ENCODE measurements at regions not wholly inside any gene's neighbourhood (a gene's known extent, or its start where the extent isn't known, plus 50 kb on each side); places are given as distances from the start of the nearest gene placed in this dataset.

GRCh38 chr13:97780486-97780885, 173.0 kb upstream of the IPO5 start:
- ChIA-PET CTCF (no interaction called here), POLR2A (no interaction called here)
- H3K27ac Mint-ChIP-seq: no peak overlapping the region
- DNase-seq: no peak
- H3K27me3 Mint-ChIP-seq: peaks cover 4% of the 10 kb centered on the region
- no peaks in the 10 kb centered on the region for H3K36me3 Mint-ChIP-seq (ENCODE audit: low read depth)
- H3K4me3 Mint-ChIP-seq: no peak overlapping the region
- intact Hi-C loops (cut with micrococcal nuclease): no loop called here
- peaks cover 2% of the 10 kb centered on the region for H3K9me3 Mint-ChIP-seq
- H3K4me1 Mint-ChIP-seq: no peaks in the 10 kb centered on the region
- no peak for ATAC-seq (ENCODE audit: low read depth)
- TF ChIP-seq CTCF (IDR thresholded peaks at IDR 0.05): no peak

- H3K9me3 Mint-ChIP-seq: peaks cover 2% of the 10 kb centered on the region
- H3K36me3 Mint-ChIP-seq (ENCODE audit: low read depth): no peaks in the 10 kb centered on the region
- intact Hi-C loops (cut with micrococcal nuclease): no loop called here
- no peak overlapping the region for H3K4me3 Mint-ChIP-seq
- H3K27me3 Mint-ChIP-seq: peaks cover 4% of the 10 kb centered on the region
- no peak for DNase-seq
- no peak overlapping the region for H3K27ac Mint-ChIP-seq
- no peak for ATAC-seq (ENCODE audit: low read depth)
- H3K4me1 Mint-ChIP-seq: no peaks in the 10 kb centered on the region
- ChIA-PET CTCF (no interaction called here), POLR2A (no interaction called here)
- no peak for TF ChIP-seq CTCF (IDR thresholded peaks at IDR 0.05)
Observed at GRCh38 chr13:97781891-97782305, 171.6 kb upstream of the IPO5 start.

- Mint-ChIP-seq H3K4me1 (no peaks in the 10 kb centered on the region), H3K9me3 (peaks cover 10% of the 10 kb centered on the region), H3K36me3 (ENCODE audit: low read depth) (no peaks in the 10 kb centered on the region), H3K27ac (no peak overlapping the region), H3K27me3 (peaks cover 4% of the 10 kb centered on the region), H3K4me3 (no peak overlapping the region)
- CTCF ChIA-PET: no interaction called here
- no peak for ATAC-seq (ENCODE audit: low read depth)
- POLR2A ChIA-PET: no interaction called here
- intact Hi-C loops (cut with micrococcal nuclease): no loop called here
- TF ChIP-seq CTCF (IDR thresholded peaks at IDR 0.05): no peak
- DNase-seq: no peak
Observed at GRCh38 chr13:97786510-97786909, 167.0 kb upstream of the IPO5 start.

GRCh38 chr13:97797553-97797952, 155.9 kb upstream of the IPO5 start:
- no peak for TF ChIP-seq CTCF (IDR thresholded peaks at IDR 0.05)
- Mint-ChIP-seq H3K4me3 (no peak overlapping the region), H3K27ac (no peak overlapping the region), H3K4me1 (no peaks in the 10 kb centered on the region), H3K9me3 (peaks cover 16% of the 10 kb centered on the region), H3K27me3 (peaks cover 2% of the 10 kb centered on the region), H3K36me3 (ENCODE audit: low read depth) (peaks cover 2% of the 10 kb centered on the region)
- DNase-seq: no peak
- POLR2A ChIA-PET: no interaction called here
- intact Hi-C loops (cut with micrococcal nuclease): no loop called here
- ATAC-seq (ENCODE audit: low read depth): no peak
- CTCF ChIA-PET: no interaction called here

GRCh38 chr13:97798171-97798821, 155.2 kb upstream of the IPO5 start:
- ChIA-PET POLR2A (no interaction called here), CTCF (interaction anchor here (2.7 kb wide), 1 partner anchor 688 kb away, joined by 8 read pairs; no protein-coding TSS in a partner anchor)
- H3K27ac Mint-ChIP-seq: no peak overlapping the region
- no peak for DNase-seq
- H3K9me3 Mint-ChIP-seq: peaks cover 14% of the 10 kb centered on the region
- ATAC-seq (ENCODE audit: low read depth): no peak
- no peak for TF ChIP-seq CTCF (IDR thresholded peaks at IDR 0.05)
- H3K27me3 Mint-ChIP-seq: peaks cover 2% of the 10 kb centered on the region
- no peaks in the 10 kb centered on the region for H3K4me1 Mint-ChIP-seq
- no peaks in the 10 kb centered on the region for H3K36me3 Mint-ChIP-seq (ENCODE audit: low read depth)
- intact Hi-C loops (cut with micrococcal nuclease): no loop called here
- no peak overlapping the region for H3K4me3 Mint-ChIP-seq

Measured in activated B cell treated with CpG ODN at 0.5 μM for 24 hours (primary cell).